Parathyroid adenoma (tissue), 2 donors: ENCODE measurements at regions not wholly inside any gene's neighbourhood (a gene's known extent, or its start where the extent isn't known, plus 50 kb on each side); places are given as distances from the start of the nearest gene placed in this dataset.

Source experiments
- H2AFZ ChIP-seq: fragments of 300-600 bp; sonication (generic); one replicate; pipeline ENCODE4 v1.7.0; 2017; ENCODE audit warnings: antibody characterized with exemption, mild to moderate bottlenecking
- H3K27ac ChIP-seq: fragments of 300-600 bp; sonication (generic); one replicate; pipeline ENCODE4 v1.7.0; 2017
- H3K27me3 ChIP-seq: fragments of 300-600 bp; sonication (generic); one replicate; pipeline ENCODE4 v1.7.0; 2017; ENCODE audit warnings: low read length; ENCODE audit not compliant: control insufficient read depth, insufficient read depth
- H3K36me3 ChIP-seq: fragments of 300-600 bp; sonication (generic); one replicate; pipeline ENCODE4 v1.7.0; 2017; ENCODE audit warnings: low read length; ENCODE audit not compliant: control insufficient read depth, insufficient read depth
- H3K4me1 ChIP-seq: fragments of 300-600 bp; sonication (generic); one replicate; pipeline ENCODE4 v1.7.0; 2017; ENCODE audit warnings: control low read depth
- H3K4me2 ChIP-seq: fragments of 300-600 bp; sonication (generic); one replicate; pipeline ENCODE4 v1.7.0; 2017; ENCODE audit warnings: low read length
- H3K4me3 ChIP-seq: fragments of 300-600 bp; sonication (generic); one replicate; pipeline ENCODE4 v1.7.0; 2017; ENCODE audit warnings: low read depth, low read length
- H3K79me2 ChIP-seq: fragments of 300-600 bp; sonication (generic); one replicate; pipeline ENCODE4 v1.7.0; 2017; ENCODE audit warnings: control low read depth
- H3K9ac ChIP-seq: fragments of 300-600 bp; sonication (generic); one replicate; pipeline ENCODE4 v1.7.0; 2017; ENCODE audit warnings: mild to moderate bottlenecking
- H3K9me3 ChIP-seq: fragments of 300-600 bp; sonication (generic); one replicate; pipeline ENCODE4 v1.7.0; 2017; ENCODE audit warnings: low read length; ENCODE audit not compliant: control insufficient read depth
- TF ChIP-seq, protein P1 (sequence below): fragments of 300-600 bp; sonication (generic); IDR thresholded peaks from one replicate; pipeline ENCODE4 v1.7.0; 2017; ENCODE audit warnings: antibody characterized with exemption, mild to moderate bottlenecking
- donor health status: primary hyperparathyroidism.

DNA sequence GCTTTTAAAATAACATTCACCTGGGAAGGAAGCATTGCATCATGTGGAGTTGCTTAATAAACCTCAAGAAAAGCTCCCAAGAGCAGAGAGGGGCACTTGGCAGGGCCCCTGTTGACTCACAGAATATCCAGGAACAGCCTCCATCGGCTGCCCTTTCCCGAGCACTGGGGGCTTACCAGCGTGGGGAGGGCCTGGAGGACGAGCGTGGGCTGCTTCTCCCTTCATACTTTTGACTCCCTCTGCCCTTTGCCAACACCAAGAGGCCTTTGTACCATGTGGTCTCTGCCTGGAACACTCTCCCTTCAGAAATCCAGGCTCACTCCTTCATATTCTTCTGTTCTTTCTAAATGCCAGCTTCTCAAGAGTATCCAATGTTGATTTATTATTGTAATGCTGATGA lies 492.1 kb upstream of the TMEM132C start:
- Histone ChIP-seq H3K9ac (no peak overlapping the region), H3K4me2 (no peak overlapping the region), H3K4me1 (no peaks in the 10 kb centered on the region), H3K4me3 (no peak overlapping the region), H3K79me2 (no peaks in the 10 kb centered on the region), H3K36me3 (no peaks in the 10 kb centered on the region), H3K27me3 (no peaks in the 10 kb centered on the region), H3K27ac (no peak overlapping the region), H2AFZ (no peak overlapping the region), H3K9me3 (no peaks in the 10 kb centered on the region)
- TF ChIP-seq, protein P1, sequence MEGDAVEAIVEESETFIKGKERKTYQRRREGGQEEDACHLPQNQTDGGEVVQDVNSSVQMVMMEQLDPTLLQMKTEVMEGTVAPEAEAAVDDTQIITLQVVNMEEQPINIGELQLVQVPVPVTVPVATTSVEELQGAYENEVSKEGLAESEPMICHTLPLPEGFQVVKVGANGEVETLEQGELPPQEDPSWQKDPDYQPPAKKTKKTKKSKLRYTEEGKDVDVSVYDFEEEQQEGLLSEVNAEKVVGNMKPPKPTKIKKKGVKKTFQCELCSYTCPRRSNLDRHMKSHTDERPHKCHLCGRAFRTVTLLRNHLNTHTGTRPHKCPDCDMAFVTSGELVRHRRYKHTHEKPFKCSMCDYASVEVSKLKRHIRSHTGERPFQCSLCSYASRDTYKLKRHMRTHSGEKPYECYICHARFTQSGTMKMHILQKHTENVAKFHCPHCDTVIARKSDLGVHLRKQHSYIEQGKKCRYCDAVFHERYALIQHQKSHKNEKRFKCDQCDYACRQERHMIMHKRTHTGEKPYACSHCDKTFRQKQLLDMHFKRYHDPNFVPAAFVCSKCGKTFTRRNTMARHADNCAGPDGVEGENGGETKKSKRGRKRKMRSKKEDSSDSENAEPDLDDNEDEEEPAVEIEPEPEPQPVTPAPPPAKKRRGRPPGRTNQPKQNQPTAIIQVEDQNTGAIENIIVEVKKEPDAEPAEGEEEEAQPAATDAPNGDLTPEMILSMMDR: no peak

GRCh38 chr12:127779301-127780045 lies 487.5 kb upstream of the TMEM132C start:
- Histone ChIP-seq H3K9ac (no peak overlapping the region), H3K79me2 (no peaks in the 10 kb centered on the region), H3K4me1 (no peaks in the 10 kb centered on the region), H3K9me3 (no peaks in the 10 kb centered on the region), H3K27me3 (no peaks in the 10 kb centered on the region), H3K4me3 (no peak overlapping the region), H2AFZ (no peak overlapping the region), H3K36me3 (no peaks in the 10 kb centered on the region), H3K4me2 (no peak overlapping the region), H3K27ac (no peak overlapping the region)
- TF ChIP-seq, protein P1: no peak

- TF ChIP-seq, protein P1: no peak
- no peaks in the 10 kb centered on the region for H3K36me3 ChIP-seq
- H2AFZ ChIP-seq: no peak overlapping the region
- no peaks in the 10 kb centered on the region for H3K4me1 ChIP-seq
- no peak overlapping the region for H3K4me2 ChIP-seq
- no peak overlapping the region for H3K4me3 ChIP-seq
- no peak overlapping the region for H3K27ac ChIP-seq
- H3K9me3 ChIP-seq: no peaks in the 10 kb centered on the region
- no peaks in the 10 kb centered on the region for H3K79me2 ChIP-seq
- H3K9ac ChIP-seq: no peak overlapping the region
- no peaks in the 10 kb centered on the region for H3K27me3 ChIP-seq
Measured at GRCh38 chr12:127780881-127781280, 486.1 kb upstream of the TMEM132C start.

GRCh38 chr12:127781336-127781735 lies 485.6 kb upstream of the TMEM132C start:
- no peaks in the 10 kb centered on the region for H3K9me3 ChIP-seq
- no peak overlapping the region for H2AFZ ChIP-seq
- TF ChIP-seq, protein P1: no peak
- no peaks in the 10 kb centered on the region for H3K79me2 ChIP-seq
- H3K4me1 ChIP-seq: no peaks in the 10 kb centered on the region
- H3K36me3 ChIP-seq: no peaks in the 10 kb centered on the region
- no peaks in the 10 kb centered on the region for H3K27me3 ChIP-seq
- H3K27ac ChIP-seq: no peak overlapping the region
- H3K4me3 ChIP-seq: no peak overlapping the region
- no peak overlapping the region for H3K9ac ChIP-seq
- H3K4me2 ChIP-seq: no peak overlapping the region

DNA sequence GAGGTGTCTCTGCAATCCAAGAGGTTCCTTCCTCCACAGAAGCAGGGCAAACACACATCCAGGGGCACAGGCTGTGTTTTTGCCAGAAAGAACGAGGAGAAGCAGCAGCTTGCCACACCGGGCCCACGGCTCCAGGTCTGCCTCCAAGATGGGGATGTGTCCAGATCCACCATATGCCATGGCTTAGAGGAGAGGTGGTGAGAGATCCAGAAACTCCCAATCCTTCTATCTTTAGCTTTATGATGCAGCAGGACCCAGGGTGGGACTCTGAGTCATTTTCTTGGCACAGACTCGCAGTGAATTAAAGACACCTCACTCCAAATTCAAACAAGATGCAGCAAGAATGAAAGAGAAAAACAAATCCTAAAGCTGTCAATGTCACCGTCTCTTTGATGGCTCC lies 481.4 kb upstream of the TMEM132C start:
- Histone ChIP-seq H2AFZ (no peak overlapping the region), H3K79me2 (no peaks in the 10 kb centered on the region), H3K9me3 (no peaks in the 10 kb centered on the region), H3K27ac (no peak overlapping the region), H3K27me3 (no peaks in the 10 kb centered on the region), H3K4me3 (no peak overlapping the region), H3K36me3 (no peaks in the 10 kb centered on the region), H3K4me2 (no peak overlapping the region), H3K9ac (no peak overlapping the region), H3K4me1 (no peaks in the 10 kb centered on the region)
- TF ChIP-seq, protein P1: no peak
